ENCODE measurements at regions not wholly inside any gene's neighbourhood (a gene's known extent, or its start where the extent isn't known, plus 50 kb on each side); places are given as distances from the start of the nearest gene placed in this dataset.
"Not testable (repeated sequence)": the region's sequence is repeated elsewhere in the genome, so short reads cannot be mapped to it uniquely, and the experiment has no call there.

DNA sequence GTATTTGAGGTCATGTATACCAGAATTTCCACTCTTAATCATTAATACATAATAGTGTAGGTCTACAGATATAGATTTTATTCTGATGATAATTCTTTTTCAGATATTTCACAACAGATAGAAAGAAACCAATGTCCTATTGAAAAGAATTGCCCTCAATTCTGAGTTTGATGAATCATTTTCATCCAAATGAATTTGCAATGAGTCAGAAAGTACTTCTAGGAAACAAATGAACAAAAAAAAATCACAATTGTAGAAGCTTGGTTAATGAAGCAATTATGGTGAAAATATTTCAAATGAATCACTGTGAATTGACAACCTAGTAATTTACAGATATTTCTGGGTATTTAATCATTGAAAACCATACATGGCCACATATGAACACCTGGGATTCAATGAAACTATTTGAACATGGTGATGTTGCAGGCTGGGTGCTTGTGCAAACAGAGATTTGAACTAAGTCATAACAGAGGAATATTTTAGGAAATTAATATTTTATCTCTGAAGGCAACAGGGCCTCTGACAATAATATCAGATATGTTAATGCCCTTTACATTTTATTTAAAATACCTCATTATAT lies 360.9 kb downstream of the SLITRK5 start:
- no peak overlapping the region for H3K4me3 ChIP-seq
- no peaks in the 10 kb centered on the region for H3K4me1 ChIP-seq
- intact Hi-C loops (cut with DNase I) = no loop called here
- no peaks in the 10 kb centered on the region for H3K36me3 ChIP-seq
- TF ChIP-seq, protein P1, sequence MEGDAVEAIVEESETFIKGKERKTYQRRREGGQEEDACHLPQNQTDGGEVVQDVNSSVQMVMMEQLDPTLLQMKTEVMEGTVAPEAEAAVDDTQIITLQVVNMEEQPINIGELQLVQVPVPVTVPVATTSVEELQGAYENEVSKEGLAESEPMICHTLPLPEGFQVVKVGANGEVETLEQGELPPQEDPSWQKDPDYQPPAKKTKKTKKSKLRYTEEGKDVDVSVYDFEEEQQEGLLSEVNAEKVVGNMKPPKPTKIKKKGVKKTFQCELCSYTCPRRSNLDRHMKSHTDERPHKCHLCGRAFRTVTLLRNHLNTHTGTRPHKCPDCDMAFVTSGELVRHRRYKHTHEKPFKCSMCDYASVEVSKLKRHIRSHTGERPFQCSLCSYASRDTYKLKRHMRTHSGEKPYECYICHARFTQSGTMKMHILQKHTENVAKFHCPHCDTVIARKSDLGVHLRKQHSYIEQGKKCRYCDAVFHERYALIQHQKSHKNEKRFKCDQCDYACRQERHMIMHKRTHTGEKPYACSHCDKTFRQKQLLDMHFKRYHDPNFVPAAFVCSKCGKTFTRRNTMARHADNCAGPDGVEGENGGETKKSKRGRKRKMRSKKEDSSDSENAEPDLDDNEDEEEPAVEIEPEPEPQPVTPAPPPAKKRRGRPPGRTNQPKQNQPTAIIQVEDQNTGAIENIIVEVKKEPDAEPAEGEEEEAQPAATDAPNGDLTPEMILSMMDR (IDR thresholded peaks at IDR 0.05) = no peak
- H3K27me3 ChIP-seq = no peaks in the 10 kb centered on the region
- DNase-seq (ENCODE audit: low spot score in 2 of 2) = no peak
- H3K27ac ChIP-seq = no peak overlapping the region
- no peaks in the 10 kb centered on the region for H3K9me3 ChIP-seq

GRCh38 chr13:88036205-88036604 lies 365.0 kb downstream of the SLITRK5 start:
- not testable (repeated sequence) for H3K36me3 ChIP-seq, H3K9me3 ChIP-seq

DNA sequence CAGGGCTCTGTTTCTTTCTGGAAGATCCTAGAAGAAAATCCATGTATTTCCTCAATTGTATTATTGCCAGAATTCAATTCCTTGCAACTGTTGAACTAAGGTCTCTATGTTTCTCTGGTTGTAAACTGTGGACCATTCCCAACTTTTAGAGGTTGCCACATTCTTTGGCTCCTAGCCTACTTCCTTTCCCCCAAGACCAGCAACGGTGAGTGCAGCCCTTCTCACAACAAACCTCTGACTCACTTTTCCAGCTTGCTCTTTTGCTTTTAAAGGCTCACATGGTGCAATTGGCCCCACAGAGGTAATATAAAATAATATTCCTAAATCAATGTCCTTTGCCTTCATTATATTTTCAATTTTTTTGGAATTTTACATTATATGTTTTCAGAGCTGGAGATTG lies 371.3 kb downstream of the SLITRK5 start:
- Histone ChIP-seq H3K4me3 (no peak overlapping the region), H3K27ac (no peak overlapping the region), H3K9me3 (no peaks in the 10 kb centered on the region), H3K4me1 (no peaks in the 10 kb centered on the region), H3K36me3 (no peaks in the 10 kb centered on the region), H3K27me3 (no peaks in the 10 kb centered on the region)
- no peak for DNase-seq (ENCODE audit: low spot score in 2 of 2)
- intact Hi-C loops (cut with DNase I) = no loop called here
- TF ChIP-seq, protein P1 (IDR thresholded peaks at IDR 0.05) = no peak

More at GRCh38 chr13:88036205-88036604, 365.0 kb downstream of the SLITRK5 start:
- H3K27me3 ChIP-seq; H3K4me1 ChIP-seq; H3K4me3 ChIP-seq; H3K27ac ChIP-seq; intact Hi-C loops (cut with DNase I); DNase-seq (ENCODE audit: low spot score in 2 of 2): not testable (repeated sequence)

DNA sequence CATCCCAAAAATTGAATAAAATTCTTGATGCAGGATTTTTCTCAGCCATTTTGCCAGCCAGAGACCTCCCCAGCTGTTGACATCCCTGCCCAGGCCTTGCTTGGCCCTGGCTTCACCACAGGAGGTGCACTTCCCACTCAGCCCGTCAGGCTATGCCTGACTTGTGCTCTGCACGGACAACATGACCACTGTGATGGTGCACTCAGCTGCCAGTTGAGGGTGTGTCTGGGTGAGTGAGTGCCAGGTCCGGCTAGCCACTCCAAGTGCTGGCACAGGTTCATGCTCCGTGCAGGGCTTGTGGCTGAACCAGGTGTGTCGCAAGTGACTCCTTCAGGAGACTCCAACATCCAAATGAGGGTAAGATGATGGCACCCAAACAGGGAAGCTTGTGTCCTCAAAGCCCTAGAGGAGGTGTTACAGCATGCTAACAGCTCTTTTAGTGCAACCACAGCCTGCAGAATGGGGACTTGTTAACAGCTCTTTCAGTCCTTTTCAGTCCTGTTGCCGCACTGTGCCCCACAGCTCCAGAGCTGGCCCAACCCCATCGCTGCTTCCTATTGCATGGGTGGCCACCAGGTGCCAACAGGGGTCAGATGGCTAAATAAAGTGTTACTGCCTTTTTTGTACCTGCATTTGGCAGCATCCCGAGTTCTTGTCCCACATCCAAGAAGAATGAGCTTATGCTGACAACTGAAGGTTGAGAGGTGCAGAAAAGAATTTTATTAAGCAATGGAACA lies 380.7 kb downstream of the SLITRK5 start:
- DNase-seq (ENCODE audit: low spot score in 2 of 2) = no peak
- no peaks in the 10 kb centered on the region for H3K36me3 ChIP-seq
- TF ChIP-seq, protein P1 (IDR thresholded peaks at IDR 0.05) = no peak
- H3K4me1 ChIP-seq = no peaks in the 10 kb centered on the region
- H3K9me3 ChIP-seq = no peaks in the 10 kb centered on the region
- no peak overlapping the region for H3K4me3 ChIP-seq
- intact Hi-C loops (cut with DNase I) = no loop called here
- no peak overlapping the region for H3K27ac ChIP-seq
- H3K27me3 ChIP-seq = no peaks in the 10 kb centered on the region

DNA sequence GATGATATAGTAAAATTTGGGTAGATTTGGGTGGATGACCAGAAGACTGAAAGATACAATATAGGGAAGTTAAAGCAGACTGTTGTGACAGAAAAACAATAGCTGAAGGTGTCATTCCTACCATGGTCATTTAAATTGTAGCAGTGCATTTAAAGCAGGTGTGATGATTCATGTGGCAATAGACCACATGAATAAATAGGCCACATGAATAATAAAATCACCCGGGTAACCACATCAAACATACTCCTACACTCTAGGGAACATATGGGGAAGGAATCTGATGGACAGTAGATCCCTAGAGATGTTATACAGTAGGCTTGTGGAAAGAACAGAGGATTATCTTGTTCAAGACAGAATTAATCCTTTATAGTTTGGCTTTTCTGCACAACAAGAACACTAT lies 392.6 kb downstream of the SLITRK5 start:
- Histone ChIP-seq H3K4me1 (no peaks in the 10 kb centered on the region), H3K4me3 (no peak overlapping the region), H3K27me3 (no peaks in the 10 kb centered on the region), H3K36me3 (no peaks in the 10 kb centered on the region), H3K27ac (no peak overlapping the region), H3K9me3 (no peaks in the 10 kb centered on the region)
- no peak for DNase-seq (ENCODE audit: low spot score in 2 of 2)
- intact Hi-C loops (cut with DNase I) = no loop called here
- TF ChIP-seq, protein P1 (IDR thresholded peaks at IDR 0.05) = no peak

DNA sequence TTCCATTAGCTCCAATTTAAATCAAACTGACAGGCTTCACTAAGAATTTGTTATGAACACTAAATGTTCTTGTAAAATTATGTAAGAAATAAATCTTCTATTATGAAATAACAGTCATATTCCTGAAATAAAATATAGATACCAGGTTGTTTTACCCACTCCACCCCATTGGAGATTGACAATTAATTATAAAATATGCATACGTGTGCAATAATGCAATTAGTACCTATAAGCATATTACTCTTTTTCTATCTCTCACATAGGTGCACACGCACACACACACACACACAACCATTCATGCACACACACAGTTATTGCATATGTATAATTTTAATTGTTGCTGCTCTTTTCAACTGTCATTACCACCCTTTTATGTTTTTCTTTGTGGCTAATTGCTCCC lies 395.7 kb downstream of the SLITRK5 start:
- no peaks in the 10 kb centered on the region for H3K4me1 ChIP-seq
- no peaks in the 10 kb centered on the region for H3K27me3 ChIP-seq
- DNase-seq (ENCODE audit: low spot score in 2 of 2) = no peak
- intact Hi-C loops (cut with DNase I) = no loop called here
- H3K27ac ChIP-seq = no peak overlapping the region
- H3K9me3 ChIP-seq = no peaks in the 10 kb centered on the region
- TF ChIP-seq, protein P1 (IDR thresholded peaks at IDR 0.05) = no peak
- H3K4me3 ChIP-seq = no peak overlapping the region
- H3K36me3 ChIP-seq = no peaks in the 10 kb centered on the region
